Gastroesophageal sphincter (tissue), 4 donors: ENCODE measurements at regions not wholly inside any gene's neighbourhood (a gene's known extent, or its start where the extent isn't known, plus 50 kb on each side); places are given as distances from the start of the nearest gene placed in this dataset.

Experiments
- ATAC-seq: fragments of 150-250 bp; one replicate; pipeline ENCODE4 v1.9.1; 2016; ENCODE audit warnings: mild to moderate bottlenecking, moderate library complexity
- H3K27ac ChIP-seq, 4 donors: fragments of 200-600 bp; sonication (generic) in 3 of 4; 1 replicate in 3 of 4; 2 replicates in 1 of 4; pipeline ENCODE4 v1.5.1; 2016 to 2019
- H3K27me3 ChIP-seq: fragments of 200-600 bp; sonication (generic); one replicate; pipeline ENCODE4 v1.5.1; 2019
- H3K36me3 ChIP-seq, 2 donors: fragments of 200-600 bp; sonication (generic); one replicate each; pipeline ENCODE4 v1.5.1; 2019; ENCODE audit warnings: control low read depth in 1 of 2
- H3K4me1 ChIP-seq, 3 donors: fragments of 200-600 bp; sonication (generic); 1 replicate in 2 of 3; 2 replicates in 1 of 3; pipeline ENCODE4 v1.5.1; 2016 to 2019; ENCODE audit warnings: control low read depth in 2 of 3
- H3K4me3 ChIP-seq, 2 donors: fragments of 200-600 bp; sonication (generic); one replicate each; pipeline ENCODE4 v1.5.1; 2019; ENCODE audit warnings: mild to moderate bottlenecking in 1 of 2, moderate library complexity in 1 of 2
- H3K9me3 ChIP-seq, 3 donors: fragments of 200-600 bp; sonication (generic); one replicate each; pipeline ENCODE4 v1.5.1; 2017 to 2019; ENCODE audit warnings: control low read depth in 2 of 3
- EP300 ChIP-seq: sonication (generic); formaldehyde crosslinking; IDR thresholded peaks from one replicate; pipeline ENCODE4 v1.6.1; 2017; ENCODE audit warnings: antibody characterized with exemption, mild to moderate bottlenecking
- POLR2A ChIP-seq, 2 donors: fragments of 450-650 bp; IDR thresholded peaks; one replicate each; pipeline ENCODE4 v1.6.1; 2017; ENCODE audit warnings: antibody characterized with exemption in 2 of 2, mild to moderate bottlenecking in 2 of 2, moderate library complexity in 1 of 2
- POLR2AphosphoS5 ChIP-seq: sonication (generic); formaldehyde crosslinking; IDR thresholded peaks from one replicate; pipeline ENCODE4 v1.6.1; 2017; ENCODE audit warnings: antibody characterized with exemption
- WGBS, 2 donors: methylation state at CpG; one replicate each; pipeline ENCODE4 v1.1.5; 2018; ENCODE audit warnings: low coverage in 1 of 2; 5-methylcytosine and 5-hydroxymethylcytosine counted together
- TF ChIP-seq, protein P1 (sequence below), 4 experiments: fragments of 200-600 bp in 2 of 4; fragments of 450-650 bp in 2 of 4; sonication (generic) in 1 of 4; IDR thresholded peaks; one replicate each; pipeline ENCODE4 v1.5.1; 2017 to 2019; ENCODE audit warnings: antibody characterized with exemption in 4 of 4, mild to moderate bottlenecking in 2 of 4, moderate library complexity in 2 of 4

GRCh38 chr1:2856066-2856390, 54.5 kb upstream of the TTC34 start:
- H3K4me3 ChIP-seq, result no peak overlapping the region
- H3K9me3 ChIP-seq, result no peaks in the 10 kb centered on the region
- H3K27me3 ChIP-seq, result peaks cover 79% of the 10 kb centered on the region
- WGBS, 2 donors, result 55% methylated on average over 6 of the region's 13 CpGs; no CpG with 5 or more reads in 1 of the 2 donors
- no peak for TF ChIP-seq POLR2A (IDR thresholded peaks at IDR 0.05)
- no peak for TF ChIP-seq EP300
- no peak for ATAC-seq
- no peaks in the 10 kb centered on the region for H3K4me1 ChIP-seq
- no peaks in the 10 kb centered on the region for H3K36me3 ChIP-seq
- H3K27ac ChIP-seq, result no peak overlapping the region

DNA sequence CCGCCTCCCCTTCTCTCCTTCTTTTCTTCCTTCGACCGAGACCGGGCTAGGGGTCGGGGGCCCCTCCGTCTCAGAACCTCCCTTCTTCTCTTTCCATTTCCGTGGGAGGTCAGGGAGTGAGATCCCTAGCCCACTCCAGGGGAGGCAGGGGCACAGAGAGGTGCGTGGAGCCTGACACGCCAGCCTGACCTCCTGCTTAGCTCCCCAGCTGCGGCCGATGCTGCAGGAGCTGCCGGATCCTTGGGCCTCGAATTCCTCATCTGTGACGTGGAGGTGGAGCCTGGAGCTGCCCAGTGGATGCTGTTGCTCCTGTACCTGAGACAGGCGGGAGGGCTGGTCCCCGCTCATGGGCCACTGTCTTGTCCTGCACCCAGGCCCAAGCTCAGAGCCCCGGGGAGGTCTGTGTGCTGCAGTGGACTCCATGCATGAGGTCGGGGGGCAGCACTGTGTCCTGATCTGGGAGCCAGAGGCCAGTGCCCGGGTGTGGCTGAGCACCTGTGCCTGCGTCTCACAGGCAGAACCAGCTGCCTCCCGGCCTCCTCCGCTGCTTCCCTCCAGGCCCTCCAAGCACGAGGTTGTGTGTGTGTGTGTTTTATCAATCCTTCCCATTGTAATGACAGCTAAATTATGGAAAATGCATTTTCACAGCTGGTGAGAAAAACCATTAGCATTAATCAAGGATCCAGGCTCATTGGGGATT, 55.3 kb upstream of the TTC34 start:
- WGBS, 2 donors, result 69% methylated on average over 6 of the region's 23 CpGs; no CpG with 5 or more reads in 1 of the 2 donors
- no peaks in the 10 kb centered on the region for H3K36me3 ChIP-seq
- no peak overlapping the region for H3K4me3 ChIP-seq
- no peak overlapping the region for H3K27ac ChIP-seq
- no peaks in the 10 kb centered on the region for H3K9me3 ChIP-seq
- no peaks in the 10 kb centered on the region for H3K4me1 ChIP-seq
- no peak for ATAC-seq
- peaks cover 81% of the 10 kb centered on the region for H3K27me3 ChIP-seq
- TF ChIP-seq, protein P1, sequence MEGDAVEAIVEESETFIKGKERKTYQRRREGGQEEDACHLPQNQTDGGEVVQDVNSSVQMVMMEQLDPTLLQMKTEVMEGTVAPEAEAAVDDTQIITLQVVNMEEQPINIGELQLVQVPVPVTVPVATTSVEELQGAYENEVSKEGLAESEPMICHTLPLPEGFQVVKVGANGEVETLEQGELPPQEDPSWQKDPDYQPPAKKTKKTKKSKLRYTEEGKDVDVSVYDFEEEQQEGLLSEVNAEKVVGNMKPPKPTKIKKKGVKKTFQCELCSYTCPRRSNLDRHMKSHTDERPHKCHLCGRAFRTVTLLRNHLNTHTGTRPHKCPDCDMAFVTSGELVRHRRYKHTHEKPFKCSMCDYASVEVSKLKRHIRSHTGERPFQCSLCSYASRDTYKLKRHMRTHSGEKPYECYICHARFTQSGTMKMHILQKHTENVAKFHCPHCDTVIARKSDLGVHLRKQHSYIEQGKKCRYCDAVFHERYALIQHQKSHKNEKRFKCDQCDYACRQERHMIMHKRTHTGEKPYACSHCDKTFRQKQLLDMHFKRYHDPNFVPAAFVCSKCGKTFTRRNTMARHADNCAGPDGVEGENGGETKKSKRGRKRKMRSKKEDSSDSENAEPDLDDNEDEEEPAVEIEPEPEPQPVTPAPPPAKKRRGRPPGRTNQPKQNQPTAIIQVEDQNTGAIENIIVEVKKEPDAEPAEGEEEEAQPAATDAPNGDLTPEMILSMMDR (IDR thresholded peaks at IDR 0.05), result no peak
- no peak for TF ChIP-seq POLR2A (IDR thresholded peaks at IDR 0.05)
- TF ChIP-seq POLR2AphosphoS5, result no peak
- no peak for TF ChIP-seq EP300

GRCh38 chr1:2857521-2857920, 56.0 kb upstream of the TTC34 start:
- Histone ChIP-seq H3K9me3 (no peaks in the 10 kb centered on the region), H3K27me3 (peaks cover 86% of the 10 kb centered on the region), H3K4me1 (no peaks in the 10 kb centered on the region), H3K36me3 (no peaks in the 10 kb centered on the region), H3K27ac (no peak overlapping the region), H3K4me3 (no peak overlapping the region)
- no peak for ATAC-seq
- WGBS, 2 donors, result no CpG with 5 or more reads among the region's 15 CpGs
- TF ChIP-seq POLR2A (IDR thresholded peaks at IDR 0.05) (no peak), EP300 (no peak), POLR2AphosphoS5 (no peak)
- TF ChIP-seq, protein P1 (IDR thresholded peaks at IDR 0.05), result no peak

DNA sequence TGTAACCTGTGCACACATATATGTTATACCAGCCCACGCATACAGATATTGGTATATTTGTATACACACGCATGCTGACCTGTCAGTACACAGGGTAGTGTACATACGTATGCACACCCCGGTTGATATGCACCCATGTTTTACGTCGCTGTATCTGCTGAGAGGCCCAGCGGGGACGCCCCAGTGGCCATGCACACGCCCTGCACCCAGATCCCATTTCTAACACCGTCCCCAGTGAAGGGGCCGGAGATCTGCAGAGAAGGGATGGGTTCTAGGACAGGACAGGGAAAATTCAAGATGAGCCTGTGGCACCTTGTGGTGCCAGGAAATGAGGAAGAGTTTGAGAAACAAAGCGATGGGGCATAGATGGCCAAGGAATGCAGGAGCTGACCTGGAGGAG, 57.2 kb upstream of the TTC34 start:
- WGBS, 2 donors, result 100% methylated on average over 3 of the region's 12 CpGs; no CpG with 5 or more reads in 1 of the 2 donors
- Histone ChIP-seq H3K36me3 (no peaks in the 10 kb centered on the region), H3K4me3 (no peak overlapping the region), H3K27ac (no peak overlapping the region), H3K9me3 (no peaks in the 10 kb centered on the region), H3K4me1 (no peaks in the 10 kb centered on the region), H3K27me3 (peaks cover 86% of the 10 kb centered on the region)
- no peak for ATAC-seq
- no peak for TF ChIP-seq EP300
- no peak for TF ChIP-seq POLR2A (IDR thresholded peaks at IDR 0.05)
- TF ChIP-seq, protein P1 (IDR thresholded peaks at IDR 0.05), result no peak
- no peak for TF ChIP-seq POLR2AphosphoS5

GRCh38 chr1:2859219-2859880, 57.9 kb upstream of the TTC34 start:
- TF ChIP-seq POLR2AphosphoS5, result no peak
- no peak for TF ChIP-seq POLR2A (IDR thresholded peaks at IDR 0.05)
- TF ChIP-seq, protein P1 (IDR thresholded peaks at IDR 0.05), result no peak
- no peak for TF ChIP-seq EP300
- H3K9me3 ChIP-seq, result no peaks in the 10 kb centered on the region
- H3K36me3 ChIP-seq, result no peaks in the 10 kb centered on the region
- no peaks in the 10 kb centered on the region for H3K4me1 ChIP-seq
- H3K4me3 ChIP-seq, result no peak overlapping the region
- no CpG with 5 or more reads among the region's 5 CpGs for WGBS, 2 donors
- no peak for ATAC-seq
- no peak overlapping the region for H3K27ac ChIP-seq
- H3K27me3 ChIP-seq, result peaks cover 86% of the 10 kb centered on the region
